Stimulated activated CD8-positive, alpha-beta memory T cell treated with anti-CD3 and anti-CD28 coated beads, Interleukin-15, amount 100 ng/mL, for 48 hours (primary cell): ENCODE measurements at regions not wholly inside any gene's neighbourhood (a gene's known extent, or its start where the extent isn't known, plus 50 kb on each side); places are given as distances from the start of the nearest gene placed in this dataset.
"Not testable (repeated sequence)": the region's sequence is repeated elsewhere in the genome, so short reads cannot be mapped to it uniquely, and the experiment has no call there.

ENCODE experiments used
- DNase-seq, 2 donors: peaks; one replicate each; pipeline ENCODE4 v3.0.0-alpha.2; 2020; ENCODE audit warnings: low read depth in 2 of 2

- not testable (repeated sequence) for DNase-seq
Observed at GRCh38 chr15:31669158-31669908, 342.7 kb downstream of the KLF13 start.

GRCh38 chr15:31673263-31673662 lies 346.6 kb downstream of the KLF13 start:
- DNase-seq = not testable (repeated sequence)

GRCh38 chr15:31681529-31682259 lies 348.6 kb upstream of the CHRNA7 start:
- DNase-seq = not testable (repeated sequence)

- DNase-seq = not testable (repeated sequence)
Observed at GRCh38 chr15:31687088-31687487, 343.2 kb upstream of the CHRNA7 start.

- not testable (repeated sequence) for DNase-seq
Observed at GRCh38 chr15:31696509-31696908, 333.8 kb upstream of the CHRNA7 start.

- not testable (repeated sequence) for DNase-seq
Observed at GRCh38 chr15:31705076-31705678, 325.1 kb upstream of the CHRNA7 start.

GRCh38 chr15:31707944-31708702 lies 322.2 kb upstream of the CHRNA7 start:
- not testable (repeated sequence) for DNase-seq

- DNase-seq = not testable (repeated sequence)
Observed at GRCh38 chr15:31708703-31709327, 321.5 kb upstream of the CHRNA7 start.

- DNase-seq = not testable (repeated sequence)
Observed at GRCh38 chr15:31709479-31709878, 320.8 kb upstream of the CHRNA7 start.

- DNase-seq = not testable (repeated sequence)
Observed at GRCh38 chr15:31710806-31711205, 319.5 kb upstream of the CHRNA7 start.

- DNase-seq = not testable (repeated sequence)
Observed at GRCh38 chr15:31715208-31715607, 315.1 kb upstream of the CHRNA7 start.

GRCh38 chr15:31718625-31719024 lies 311.7 kb upstream of the CHRNA7 start:
- not testable (repeated sequence) for DNase-seq

GRCh38 chr15:31719396-31720022 lies 310.8 kb upstream of the CHRNA7 start:
- not testable (repeated sequence) for DNase-seq

GRCh38 chr15:31723019-31723418 lies 307.3 kb upstream of the CHRNA7 start:
- not testable (repeated sequence) for DNase-seq

- not testable (repeated sequence) for DNase-seq
Observed at GRCh38 chr15:31724903-31725302, 305.4 kb upstream of the CHRNA7 start.

GRCh38 chr15:31725619-31726018 lies 304.7 kb upstream of the CHRNA7 start:
- not testable (repeated sequence) for DNase-seq

- no peak for DNase-seq
Observed at GRCh38 chr15:31727612-31728011, 302.7 kb upstream of the CHRNA7 start.

GRCh38 chr15:31732726-31733125 lies 297.6 kb upstream of the CHRNA7 start:
- DNase-seq = no peak

GRCh38 chr15:31733424-31733823 lies 296.9 kb upstream of the CHRNA7 start:
- no peak for DNase-seq

- DNase-seq = no peak
Observed at GRCh38 chr15:31740203-31740602, 290.1 kb upstream of the CHRNA7 start.

GRCh38 chr15:31745841-31746240 lies 284.5 kb upstream of the CHRNA7 start:
- DNase-seq = no peak
